Non-pigmented ciliary epithelial cell (primary cell): ENCODE measurements at regions not wholly inside any gene's neighbourhood (a gene's known extent, or its start where the extent isn't known, plus 50 kb on each side); places are given as distances from the start of the nearest gene placed in this dataset.
"Not testable (repeated sequence)": the region's sequence is repeated elsewhere in the genome, so short reads cannot be mapped to it uniquely, and the experiment has no call there.

ENCODE experiments used
- DNase-seq: peaks from one replicate; pipeline ENCODE4 v3.0.0-alpha.2; 2010; ENCODE audit warnings: low read depth

DNA sequence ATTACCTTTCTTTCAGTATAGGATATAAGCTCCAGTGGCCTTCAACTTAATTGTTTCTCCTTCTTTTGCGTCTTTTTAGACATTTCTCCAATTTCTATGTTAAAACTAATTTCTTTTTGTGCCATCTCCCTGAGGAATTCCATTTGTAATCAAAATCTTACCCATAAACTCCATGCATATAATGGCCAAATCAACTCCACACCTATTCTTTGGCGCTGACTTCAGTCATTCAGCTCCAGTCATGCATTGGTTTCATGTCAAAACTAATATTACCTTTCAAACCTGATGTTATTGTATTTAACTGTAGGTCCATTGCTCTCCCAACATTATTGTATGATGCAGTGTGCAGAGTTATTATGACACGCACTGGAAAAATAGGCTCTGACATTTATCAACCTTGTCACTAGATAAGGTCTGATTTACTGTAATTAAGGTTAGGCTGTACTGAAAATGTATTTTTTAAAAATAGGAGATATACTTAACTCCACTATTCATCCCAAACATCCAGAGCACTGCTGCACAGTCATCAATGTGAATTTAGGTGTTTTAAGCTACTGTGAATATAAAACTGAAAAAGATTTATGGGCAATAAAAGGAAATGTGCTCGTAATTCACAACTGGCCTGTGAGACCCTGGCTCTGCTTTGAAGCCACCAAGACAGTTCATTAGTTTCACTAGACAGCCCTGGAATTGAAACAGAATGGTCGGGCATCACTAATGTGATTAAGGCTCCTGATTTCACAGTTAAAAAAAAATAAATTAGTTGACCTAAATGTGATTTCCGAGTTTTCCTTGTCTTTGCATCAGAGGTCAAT lies 180.6 kb upstream of the GRIA4 start:
- no peak for DNase-seq

DNA sequence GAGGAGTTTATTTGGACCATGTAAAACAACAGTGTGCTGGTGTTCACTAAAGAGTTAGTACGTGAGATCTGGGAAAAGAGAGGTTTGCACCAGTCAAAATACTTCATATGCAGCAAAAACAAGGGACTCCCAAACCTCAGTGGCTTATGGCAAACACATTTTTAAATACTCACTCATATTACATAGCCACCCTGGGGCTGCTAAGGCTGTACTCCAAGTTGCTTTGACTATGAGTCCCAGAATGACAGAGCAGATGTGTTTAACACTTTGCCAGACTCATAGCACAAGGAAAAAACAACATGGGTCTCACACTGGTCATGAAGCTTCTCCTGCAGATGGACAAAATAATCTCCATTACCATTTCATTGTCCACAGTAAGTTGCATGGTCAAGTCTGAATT lies 202.8 kb upstream of the GRIA4 start:
- DNase-seq, result no peak

DNA sequence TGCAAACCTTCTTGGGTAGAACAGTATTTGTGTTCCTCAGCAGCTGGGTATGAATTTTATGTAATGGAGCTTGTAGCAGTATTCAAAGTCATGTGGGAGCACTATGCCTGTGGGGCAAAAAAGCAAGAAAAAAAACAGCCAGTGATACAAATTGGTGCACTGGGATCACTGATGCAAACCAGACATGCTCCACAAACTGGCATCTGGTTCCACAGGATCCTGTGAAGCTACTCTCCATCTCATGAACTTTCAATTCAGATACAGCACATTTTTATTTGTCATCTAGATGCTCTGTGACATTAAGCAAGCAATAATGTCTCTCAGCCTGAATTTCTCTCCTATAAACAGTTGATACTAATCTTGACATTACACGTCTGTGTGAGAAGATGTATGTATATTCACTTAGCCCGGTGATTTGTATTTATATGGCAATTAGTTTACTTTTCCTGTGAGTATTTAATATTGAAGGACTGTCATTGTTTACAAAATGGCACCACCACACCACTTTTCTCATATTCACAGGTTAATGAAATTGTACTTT lies 208.5 kb upstream of the GRIA4 start:
- DNase-seq, result no peak

DNA sequence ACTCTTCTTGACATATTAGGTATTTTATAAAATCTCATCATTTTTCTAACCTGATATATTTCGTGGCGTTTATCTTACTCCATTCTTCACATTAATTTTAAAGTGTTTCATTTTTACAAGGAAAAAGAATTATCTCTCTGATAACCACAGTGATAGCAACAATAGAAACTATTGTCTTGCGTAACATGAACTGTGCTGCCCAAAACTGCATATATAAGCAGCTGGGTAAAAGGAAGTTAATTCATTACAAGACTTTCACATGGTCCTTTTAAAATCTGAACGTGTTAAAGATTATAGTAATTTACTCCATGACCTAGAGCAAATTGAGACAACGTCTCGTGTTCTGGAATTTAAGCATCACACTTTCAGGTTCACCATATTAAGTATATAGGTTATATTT lies 210.4 kb upstream of the GRIA4 start:
- no peak for DNase-seq

DNA sequence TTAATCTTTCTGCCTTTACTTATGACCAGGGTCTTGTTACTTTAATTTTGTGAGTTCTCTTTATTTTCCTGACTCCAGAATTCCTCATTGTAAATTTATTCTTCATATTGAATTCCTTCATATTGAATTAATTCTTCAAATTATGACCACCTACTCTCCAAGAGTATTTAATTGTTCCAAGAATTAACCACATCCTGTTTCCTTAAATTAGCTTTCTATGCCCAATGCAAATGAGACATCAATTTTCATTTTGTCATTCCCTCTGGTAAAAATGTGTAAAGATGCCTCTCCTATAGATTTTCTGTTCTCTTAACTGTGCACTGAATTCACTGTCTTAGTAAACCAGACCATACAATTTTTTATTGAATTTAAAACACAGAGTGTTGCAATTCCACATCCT lies 211.2 kb upstream of the GRIA4 start:
- no peak for DNase-seq

DNA sequence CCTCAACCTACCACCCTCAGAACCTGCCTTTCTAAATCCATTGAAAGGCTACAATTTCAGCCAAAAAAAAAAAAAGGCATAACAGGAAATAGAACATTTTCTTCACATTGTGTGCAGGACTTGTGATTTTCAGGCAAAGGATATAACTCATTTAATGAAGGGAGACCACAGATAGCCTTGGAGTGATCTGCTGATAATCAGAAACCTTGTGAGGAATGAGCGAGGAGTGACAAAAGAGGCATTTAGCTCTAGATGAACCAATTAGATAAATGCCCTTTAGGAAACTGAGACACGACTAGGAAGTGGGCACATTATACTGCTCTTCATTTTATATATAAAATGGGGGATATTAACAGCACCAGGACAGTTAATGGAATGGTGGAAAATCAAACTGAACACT lies 216.5 kb upstream of the GRIA4 start:
- no peak for DNase-seq

DNA sequence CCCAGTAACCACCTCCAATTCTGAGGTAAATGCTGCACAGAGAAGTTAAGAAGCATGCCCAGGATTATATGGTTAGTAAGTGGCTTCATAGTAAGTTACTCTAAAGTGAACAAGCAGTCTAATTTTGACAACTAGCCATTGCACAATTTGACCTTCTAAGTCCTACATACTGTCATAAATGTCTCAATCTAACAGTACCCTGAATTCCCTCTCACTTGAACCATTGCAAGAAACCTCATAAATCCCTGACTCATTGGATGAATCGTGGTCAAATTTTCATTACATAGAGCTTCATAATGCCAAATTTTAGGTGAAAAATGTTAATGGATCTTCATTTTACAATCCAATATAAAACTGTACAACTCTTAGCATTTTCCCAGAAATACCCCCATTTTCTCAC lies 217.3 kb upstream of the GRIA4 start:
- DNase-seq, result no peak

DNA sequence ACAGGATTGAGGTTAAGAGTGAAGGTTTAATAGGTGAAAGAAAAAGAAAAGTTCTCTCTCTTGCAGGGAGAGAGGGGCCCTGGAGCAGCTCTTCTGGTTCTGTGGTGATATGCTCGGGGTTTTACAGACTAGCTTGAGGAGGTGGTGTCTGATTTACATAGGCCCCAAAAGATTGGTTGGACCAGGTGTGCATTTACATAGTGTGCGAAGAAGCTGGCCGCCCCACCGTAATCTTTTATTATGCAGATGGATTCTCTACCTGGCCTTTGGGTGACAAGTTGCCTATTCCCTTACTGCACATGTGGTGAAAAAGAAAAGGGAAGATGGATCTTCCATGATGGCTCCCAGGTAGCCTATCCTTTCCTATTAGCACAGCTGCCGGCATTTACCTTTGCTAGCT lies 219.9 kb upstream of the GRIA4 start:
- no peak for DNase-seq

DNA sequence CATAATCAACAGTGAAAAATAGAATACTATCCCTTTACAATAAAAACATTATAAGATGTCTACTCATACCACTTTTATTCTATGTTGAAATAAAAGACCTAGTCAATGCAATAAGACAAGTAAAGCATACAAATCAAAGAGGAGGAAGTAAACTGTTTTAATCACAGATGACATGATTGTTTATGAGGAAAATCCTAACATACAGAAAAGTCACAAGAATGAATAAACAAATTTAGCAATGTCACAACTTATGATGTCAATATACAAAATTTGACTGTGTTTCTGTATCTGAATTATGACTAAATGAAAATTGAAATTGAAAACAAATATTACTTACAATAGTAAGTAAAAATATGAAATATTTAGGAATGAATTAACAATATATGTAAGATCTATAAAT lies 221.9 kb upstream of the GRIA4 start:
- DNase-seq, result no peak

DNA sequence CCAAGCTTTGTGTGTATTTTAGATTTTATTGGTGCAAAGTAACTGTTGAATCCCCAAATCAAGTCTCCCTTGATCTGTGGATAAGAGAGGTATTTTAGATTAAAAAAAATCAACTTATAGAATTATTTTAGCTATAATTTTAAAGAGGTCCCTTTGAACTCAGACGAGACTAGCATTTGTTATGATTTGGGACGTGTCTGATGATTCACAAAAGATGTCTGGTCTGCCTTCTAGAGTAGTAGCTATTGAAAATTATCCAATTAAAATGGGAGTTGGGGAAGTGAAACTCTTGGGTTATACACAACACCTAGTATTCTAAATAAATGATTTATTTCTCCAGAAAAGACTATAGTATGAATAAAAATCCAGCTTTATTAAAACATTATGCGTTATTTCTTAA lies 227.9 kb upstream of the GRIA4 start:
- no peak for DNase-seq

DNA sequence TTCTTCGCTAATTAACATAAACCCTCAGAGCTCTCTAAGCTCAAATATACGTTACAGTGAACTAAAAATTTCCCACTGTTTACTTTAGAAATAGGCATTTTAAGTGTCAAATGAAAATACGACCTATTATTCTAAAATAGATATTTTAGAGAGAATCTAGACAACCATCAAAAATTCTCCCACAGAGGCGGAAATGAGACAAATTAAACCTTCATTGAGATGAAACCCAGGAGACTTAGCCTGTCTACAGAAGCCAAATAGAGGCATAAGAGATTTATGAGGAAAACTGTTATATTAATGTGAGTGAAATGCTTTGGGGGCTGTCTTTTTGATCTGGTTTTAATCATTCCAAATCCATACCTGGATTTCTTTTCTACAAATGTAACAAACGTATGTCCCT lies 232.0 kb upstream of the GRIA4 start:
- DNase-seq, result no peak

DNA sequence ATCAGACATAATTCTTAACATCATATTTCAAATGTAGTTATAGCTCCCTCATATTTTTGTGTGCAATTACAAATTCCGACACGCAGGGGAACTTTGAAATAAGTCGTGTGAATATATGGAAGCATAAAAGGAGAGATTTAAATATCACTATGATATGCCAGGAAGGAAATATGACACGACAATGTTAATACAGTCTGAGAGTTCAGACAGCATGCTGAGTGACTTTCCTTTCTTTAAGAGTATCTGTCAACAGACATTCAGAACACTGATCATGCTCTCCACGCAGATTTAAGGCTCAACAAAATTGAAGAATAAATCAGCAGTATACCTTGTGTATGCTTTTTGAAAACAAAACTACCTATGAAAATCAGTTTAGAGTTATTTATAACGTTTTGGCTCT lies 232.6 kb upstream of the CARD18 start:
- no peak for DNase-seq

DNA sequence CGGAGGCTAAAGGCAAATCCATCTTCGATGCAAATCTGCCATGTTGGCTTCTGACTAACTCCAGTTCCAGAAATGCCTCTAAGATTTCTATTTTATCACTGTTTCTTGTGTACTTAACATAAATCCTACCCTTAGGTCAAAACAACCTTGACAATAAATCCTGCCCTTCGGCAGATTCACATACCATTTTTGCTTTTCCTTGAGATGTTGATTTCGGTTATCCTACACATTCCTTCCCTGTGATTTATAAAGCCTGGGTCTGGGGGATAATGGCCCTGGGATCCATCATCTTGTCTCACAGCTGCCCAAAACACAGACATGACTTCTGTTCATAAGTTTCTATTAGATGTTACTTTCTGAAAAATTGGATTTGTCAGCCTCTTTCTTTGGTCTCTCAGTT lies 231.7 kb upstream of the CARD18 start:
- DNase-seq, result no peak

DNA sequence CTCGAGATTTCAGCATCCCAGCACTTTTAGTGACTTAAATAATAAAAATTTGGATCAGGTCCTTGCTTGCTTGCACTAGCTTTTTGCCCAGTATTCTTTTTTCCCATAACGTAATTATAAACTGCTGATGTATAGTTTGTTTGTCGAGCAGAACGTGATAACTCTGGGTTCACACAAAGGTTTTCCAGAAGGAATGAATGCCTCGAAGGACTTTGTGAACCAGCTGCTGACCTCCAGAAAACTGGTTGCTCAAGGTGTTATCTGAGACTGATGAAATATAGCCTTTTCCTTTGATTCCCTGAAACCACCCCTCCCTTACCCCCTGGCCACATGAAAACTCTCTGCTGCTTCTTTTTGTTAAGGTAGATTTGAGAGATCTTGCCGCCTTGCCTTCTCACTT lies 229.1 kb upstream of the CARD18 start:
- no peak for DNase-seq

DNA sequence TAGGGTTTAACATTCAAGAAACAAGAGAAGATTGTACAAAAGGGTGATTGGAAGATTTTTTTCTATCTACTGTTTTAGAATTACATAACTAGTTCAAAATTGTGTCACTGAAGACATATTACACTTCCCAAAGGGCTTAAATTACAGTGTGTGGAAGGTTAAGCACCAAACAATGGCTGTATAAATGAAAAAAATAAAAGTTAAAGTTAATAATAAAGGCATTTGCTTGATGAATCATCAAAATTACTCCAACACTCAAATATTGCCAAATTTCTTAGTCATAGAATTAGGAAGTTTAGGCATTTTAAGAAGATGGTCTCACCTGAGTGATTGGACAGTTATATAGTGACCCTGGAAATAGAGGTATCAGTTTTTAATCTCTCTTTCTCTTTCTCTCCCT lies 227.6 kb upstream of the CARD18 start:
- DNase-seq, result no peak

DNA sequence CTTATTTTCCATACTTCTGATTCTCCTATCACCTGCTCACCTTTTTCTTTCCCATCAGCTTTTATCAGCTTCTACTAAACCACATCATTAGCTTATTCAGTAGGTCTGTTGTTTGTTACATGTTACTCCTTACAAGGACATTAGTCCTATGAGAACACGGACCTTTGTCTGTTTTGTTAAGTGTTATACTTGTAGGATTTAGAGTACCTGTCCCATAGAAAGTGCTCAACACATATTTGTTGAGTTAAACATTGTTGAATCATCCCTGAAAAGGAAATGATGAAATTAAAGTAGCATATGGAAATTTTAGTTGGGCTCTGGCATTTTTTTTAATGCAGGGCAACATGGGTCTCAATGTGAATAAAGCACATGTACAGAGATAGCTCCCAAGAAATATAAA lies 222.1 kb upstream of the CARD18 start:
- no peak for DNase-seq

DNA sequence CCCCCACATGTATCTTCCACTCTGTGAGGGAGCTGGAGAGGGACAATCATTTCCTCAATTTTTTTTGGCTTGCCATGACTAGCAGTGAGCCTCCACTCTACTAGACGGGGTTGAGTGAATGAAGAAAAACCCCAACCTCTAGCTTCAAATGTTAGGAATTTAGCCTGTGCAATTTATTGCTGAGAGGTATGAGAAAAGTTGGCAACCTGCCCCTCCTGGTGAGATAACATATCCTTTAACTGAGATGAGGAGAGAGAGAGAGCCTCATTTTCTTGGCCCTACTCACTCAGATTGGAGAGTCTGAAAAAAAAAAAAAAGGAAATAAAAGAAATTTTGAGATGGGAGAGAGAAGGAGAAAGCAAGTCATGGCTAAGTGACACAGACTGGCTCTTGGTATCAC lies 218.2 kb upstream of the CARD18 start:
- DNase-seq, result peak; percentile 34

DNA sequence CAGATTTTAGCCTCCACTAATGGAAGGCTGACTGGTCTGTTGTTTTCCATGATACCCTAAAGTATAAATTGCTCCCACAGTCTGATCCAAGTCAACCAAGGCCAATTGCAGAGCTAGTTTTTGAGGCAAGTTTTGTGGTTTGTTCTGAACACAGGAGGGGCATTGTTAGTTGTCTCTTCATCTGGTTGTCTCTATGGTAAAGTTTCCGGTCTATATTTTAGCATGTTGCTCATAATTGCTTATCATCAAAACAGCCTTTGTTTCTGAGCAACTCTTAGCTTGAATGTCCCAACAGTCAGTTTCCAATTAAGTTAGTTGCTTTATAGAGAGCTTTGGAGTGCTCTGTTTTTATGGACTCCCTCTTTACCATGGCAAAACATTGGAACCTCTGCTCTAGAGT lies 217.6 kb upstream of the CARD18 start:
- DNase-seq, result no peak

DNA sequence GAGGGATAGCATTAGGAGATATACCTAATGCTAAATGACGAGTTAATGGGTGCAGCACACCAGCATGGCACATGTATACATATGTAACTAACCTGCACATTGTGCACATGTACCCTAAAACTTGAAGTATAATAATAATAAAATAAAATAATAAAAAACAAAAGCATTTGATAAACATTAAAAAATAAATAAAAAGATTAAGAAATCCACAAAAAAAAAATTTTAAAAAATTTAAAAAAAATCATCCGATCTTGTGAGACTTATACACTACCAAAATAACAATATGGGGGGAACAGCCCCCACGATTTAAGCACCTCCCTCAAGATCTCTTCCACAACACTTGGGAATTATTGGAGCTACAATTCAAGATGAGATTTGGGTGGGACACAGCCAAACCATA lies 210.3 kb upstream of the CARD18 start:
- not testable (repeated sequence) for DNase-seq

DNA sequence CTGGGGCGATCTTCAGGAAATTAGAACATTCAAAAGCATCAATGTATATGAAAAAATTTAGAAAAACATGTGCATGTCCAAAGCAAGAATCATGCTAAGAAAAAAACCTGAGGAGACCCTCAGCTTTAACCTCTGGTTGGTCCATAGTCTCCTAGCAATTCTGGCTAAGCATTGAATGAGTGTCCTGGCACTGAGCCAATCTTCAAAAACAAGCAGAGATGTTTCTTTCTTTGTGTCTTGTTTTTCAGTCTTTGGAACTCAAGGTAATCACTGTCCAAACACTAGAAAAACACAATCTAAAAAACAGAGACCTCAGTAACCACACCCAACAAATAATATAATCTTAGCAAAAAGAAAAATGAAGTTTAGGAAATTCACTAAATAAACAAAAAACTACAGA lies 205.4 kb upstream of the CARD18 start:
- no peak for DNase-seq

DNA sequence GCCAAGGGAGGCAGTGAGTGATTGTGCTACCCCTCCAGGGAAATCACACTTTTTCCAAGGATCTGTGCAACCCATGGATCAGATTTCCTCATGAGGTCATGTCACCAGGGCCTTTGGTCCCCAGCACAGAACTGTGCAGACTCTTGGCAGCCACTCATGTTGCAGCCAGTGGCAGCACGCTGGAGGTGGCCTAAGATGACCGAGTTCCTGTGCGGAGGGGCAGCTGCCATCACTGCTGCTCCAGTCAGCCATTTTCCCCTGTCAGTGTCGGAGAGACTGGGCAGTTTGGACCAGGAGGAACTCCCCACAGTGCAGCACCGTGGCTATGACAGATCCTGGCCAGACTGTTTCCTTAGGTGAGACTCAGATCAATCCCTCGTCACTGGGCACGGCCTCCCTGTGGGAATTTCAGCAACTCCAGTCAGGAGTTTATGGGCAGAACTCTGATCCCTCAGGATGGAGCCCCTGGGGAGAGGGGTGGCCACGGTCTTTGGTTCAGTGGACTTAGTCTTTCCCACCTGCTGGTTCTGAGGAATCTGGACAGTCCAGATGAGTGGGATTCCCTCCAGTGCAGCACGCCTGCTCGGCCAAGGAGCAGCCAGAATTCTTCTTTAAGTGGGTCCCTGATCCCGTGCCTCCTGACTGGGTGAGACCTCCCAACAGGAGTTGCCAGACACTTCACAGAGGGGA lies 194.6 kb upstream of the CARD18 start:
- no peak for DNase-seq

DNA sequence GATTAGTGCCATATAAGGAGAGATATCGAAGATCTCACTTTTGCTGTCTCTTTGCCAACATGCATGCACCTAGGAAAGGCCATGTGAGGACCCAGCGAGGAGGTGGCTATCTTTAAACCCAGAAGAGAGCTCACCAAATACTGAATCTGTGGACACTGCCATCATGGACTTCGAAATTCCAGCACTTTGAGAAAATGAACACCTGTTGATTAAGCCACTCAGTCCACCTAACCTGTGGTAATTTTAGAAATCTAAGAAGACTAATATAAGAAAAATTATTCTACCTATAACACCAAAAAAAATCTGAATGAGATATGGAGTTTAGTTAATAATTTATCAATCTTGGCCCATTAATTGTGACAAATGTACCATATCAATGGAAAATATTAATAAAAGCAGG lies 193.6 kb upstream of the CARD18 start:
- no peak for DNase-seq

DNA sequence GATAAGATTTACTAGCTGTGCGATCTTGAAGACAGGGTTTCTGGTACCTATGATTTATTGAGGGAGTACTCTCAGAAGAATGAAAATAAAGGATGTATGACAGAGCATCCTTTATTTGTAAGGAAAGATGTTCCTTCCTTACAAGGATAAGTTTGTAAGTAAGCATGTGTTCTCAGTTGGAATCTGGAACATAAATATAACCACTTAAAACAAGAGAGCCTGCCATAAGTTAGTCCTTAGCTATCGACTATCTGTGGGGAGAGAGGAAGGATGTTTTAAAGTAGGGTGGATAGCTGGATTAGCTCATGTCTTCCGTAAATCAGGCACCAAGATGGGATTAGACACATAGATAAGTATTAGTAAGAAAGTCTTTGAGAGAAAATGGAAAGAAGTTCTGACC lies 192.6 kb upstream of the CARD18 start:
- DNase-seq, result no peak

DNA sequence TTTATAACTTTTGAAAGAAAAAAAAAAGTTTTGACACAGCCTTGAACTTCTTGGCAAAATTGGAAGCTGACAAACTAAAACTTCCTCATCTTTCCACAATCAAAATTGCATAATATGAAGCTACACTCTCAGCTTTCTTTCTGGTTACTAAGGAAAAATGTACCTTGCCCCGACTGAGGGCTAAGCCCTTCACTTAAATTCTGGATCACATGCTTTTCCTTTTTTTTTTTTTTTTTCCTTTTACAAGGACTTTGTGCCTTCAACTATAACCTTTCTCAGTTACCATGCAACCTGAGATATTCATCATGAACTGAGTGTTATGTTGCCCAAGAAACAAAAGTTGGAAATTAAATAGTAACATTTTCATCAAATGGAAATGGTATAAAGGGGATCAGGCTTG lies 188.5 kb upstream of the CARD18 start:
- DNase-seq, result no peak
